ENCODE measurements at regions not wholly inside any gene's neighbourhood (a gene's known extent, or its start where the extent isn't known, plus 50 kb on each side); places are given as distances from the start of the nearest gene placed in this dataset.

DNA sequence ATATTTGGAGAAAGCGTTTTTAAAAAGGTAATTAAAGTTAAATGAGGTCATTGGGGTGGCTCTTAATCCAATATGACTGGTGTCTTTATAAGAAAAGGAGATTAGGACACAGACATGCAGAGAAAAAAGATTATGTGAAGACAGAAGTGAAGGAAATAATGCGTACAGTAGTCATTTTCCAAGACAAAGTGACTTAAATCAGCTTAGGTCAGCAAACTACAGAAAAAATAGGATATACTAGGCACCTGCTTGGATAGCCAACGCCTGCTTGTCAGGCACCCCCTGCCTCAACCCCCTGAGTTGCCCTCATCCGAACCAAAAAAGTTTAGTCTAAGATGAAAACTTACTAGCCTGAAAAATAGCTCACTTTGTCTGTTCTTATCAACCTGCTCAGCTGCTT lies 58.2 kb upstream of the SPAG17 start:
- TF ChIP-seq, protein P1, sequence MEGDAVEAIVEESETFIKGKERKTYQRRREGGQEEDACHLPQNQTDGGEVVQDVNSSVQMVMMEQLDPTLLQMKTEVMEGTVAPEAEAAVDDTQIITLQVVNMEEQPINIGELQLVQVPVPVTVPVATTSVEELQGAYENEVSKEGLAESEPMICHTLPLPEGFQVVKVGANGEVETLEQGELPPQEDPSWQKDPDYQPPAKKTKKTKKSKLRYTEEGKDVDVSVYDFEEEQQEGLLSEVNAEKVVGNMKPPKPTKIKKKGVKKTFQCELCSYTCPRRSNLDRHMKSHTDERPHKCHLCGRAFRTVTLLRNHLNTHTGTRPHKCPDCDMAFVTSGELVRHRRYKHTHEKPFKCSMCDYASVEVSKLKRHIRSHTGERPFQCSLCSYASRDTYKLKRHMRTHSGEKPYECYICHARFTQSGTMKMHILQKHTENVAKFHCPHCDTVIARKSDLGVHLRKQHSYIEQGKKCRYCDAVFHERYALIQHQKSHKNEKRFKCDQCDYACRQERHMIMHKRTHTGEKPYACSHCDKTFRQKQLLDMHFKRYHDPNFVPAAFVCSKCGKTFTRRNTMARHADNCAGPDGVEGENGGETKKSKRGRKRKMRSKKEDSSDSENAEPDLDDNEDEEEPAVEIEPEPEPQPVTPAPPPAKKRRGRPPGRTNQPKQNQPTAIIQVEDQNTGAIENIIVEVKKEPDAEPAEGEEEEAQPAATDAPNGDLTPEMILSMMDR (conservative IDR thresholded peaks at IDR 0.05; ENCODE audit: low read depth in 2 of 2), result no peak
- TF ChIP-seq ZNF331 (CRISPR knock-in tag; IDR thresholded peaks at IDR 0.05; ENCODE audit: low read depth) (no peak), REST (IDR thresholded peaks at IDR 0.05; ENCODE audit: unreplicated experiment) (no peak), POLR2AphosphoS5 (IDR thresholded peaks at IDR 0.05; ENCODE audit: low read depth) (no peak), CREB1 (CRISPR knock-in tag; IDR thresholded peaks at IDR 0.05; ENCODE audit: low read depth) (no peak), EZH2phosphoT487 (IDR thresholded peaks at IDR 0.05; ENCODE audit: unreplicated experiment) (no peak), EZH2 (IDR thresholded peaks at IDR 0.05; ENCODE audit: low read depth, unreplicated experiment) (no peak), JUNB (IDR thresholded peaks at IDR 0.05; ENCODE audit: unreplicated experiment) (no peak)
- TF ChIP-seq, protein P2, sequence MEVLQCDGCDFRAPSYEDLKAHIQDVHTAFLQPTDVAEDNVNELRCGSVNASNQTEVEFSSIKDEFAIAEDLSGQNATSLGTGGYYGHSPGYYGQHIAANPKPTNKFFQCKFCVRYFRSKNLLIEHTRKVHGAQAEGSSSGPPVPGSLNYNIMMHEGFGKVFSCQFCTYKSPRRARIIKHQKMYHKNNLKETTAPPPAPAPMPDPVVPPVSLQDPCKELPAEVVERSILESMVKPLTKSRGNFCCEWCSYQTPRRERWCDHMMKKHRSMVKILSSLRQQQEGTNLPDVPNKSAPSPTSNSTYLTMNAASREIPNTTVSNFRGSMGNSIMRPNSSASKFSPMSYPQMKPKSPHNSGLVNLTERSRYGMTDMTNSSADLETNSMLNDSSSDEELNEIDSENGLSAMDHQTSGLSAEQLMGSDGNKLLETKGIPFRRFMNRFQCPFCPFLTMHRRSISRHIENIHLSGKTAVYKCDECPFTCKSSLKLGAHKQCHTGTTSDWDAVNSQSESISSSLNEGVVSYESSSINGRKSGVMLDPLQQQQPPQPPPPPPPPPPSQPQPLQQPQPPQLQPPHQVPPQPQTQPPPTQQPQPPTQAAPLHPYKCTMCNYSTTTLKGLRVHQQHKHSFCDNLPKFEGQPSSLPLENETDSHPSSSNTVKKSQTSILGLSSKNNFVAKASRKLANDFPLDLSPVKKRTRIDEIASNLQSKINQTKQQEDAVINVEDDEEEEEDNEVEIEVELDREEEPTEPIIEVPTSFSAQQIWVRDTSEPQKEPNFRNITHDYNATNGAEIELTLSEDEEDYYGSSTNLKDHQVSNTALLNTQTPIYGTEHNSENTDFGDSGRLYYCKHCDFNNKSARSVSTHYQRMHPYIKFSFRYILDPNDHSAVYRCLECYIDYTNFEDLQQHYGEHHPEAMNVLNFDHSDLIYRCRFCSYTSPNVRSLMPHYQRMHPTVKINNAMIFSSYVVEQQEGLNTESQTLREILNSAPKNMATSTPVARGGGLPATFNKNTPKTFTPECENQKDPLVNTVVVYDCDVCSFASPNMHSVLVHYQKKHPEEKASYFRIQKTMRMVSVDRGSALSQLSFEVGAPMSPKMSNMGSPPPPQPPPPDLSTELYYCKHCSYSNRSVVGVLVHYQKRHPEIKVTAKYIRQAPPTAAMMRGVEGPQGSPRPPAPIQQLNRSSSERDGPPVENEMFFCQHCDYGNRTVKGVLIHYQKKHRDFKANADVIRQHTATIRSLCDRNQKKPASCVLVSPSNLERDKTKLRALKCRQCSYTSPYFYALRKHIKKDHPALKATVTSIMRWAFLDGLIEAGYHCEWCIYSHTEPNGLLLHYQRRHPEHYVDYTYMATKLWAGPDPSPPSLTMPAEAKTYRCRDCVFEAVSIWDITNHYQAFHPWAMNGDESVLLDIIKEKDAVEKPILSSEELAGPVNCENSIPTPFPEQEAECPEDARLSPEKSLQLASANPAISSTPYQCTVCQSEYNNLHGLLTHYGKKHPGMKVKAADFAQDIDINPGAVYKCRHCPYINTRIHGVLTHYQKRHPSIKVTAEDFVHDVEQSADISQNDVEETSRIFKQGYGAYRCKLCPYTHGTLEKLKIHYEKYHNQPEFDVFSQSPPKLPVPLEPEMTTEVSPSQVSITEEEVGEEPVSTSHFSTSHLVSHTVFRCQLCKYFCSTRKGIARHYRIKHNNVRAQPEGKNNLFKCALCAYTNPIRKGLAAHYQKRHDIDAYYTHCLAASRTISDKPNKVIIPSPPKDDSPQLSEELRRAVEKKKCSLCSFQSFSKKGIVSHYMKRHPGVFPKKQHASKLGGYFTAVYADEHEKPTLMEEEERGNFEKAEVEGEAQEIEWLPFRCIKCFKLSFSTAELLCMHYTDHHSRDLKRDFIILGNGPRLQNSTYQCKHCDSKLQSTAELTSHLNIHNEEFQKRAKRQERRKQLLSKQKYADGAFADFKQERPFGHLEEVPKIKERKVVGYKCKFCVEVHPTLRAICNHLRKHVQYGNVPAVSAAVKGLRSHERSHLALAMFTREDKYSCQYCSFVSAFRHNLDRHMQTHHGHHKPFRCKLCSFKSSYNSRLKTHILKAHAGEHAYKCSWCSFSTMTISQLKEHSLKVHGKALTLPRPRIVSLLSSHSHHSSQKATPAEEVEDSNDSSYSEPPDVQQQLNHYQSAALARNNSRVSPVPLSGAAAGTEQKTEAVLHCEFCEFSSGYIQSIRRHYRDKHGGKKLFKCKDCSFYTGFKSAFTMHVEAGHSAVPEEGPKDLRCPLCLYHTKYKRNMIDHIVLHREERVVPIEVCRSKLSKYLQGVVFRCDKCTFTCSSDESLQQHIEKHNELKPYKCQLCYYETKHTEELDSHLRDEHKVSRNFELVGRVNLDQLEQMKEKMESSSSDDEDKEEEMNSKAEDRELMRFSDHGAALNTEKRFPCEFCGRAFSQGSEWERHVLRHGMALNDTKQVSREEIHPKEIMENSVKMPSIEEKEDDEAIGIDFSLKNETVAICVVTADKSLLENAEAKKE (CRISPR knock-in tag; IDR thresholded peaks at IDR 0.05), result no peak
